NCI-H1105 (cell line): ENCODE measurements at regions not wholly inside any gene's neighbourhood (a gene's known extent, or its start where the extent isn't known, plus 50 kb on each side); places are given as distances from the start of the nearest gene placed in this dataset.
"Not testable (repeated sequence)": the region's sequence is repeated elsewhere in the genome, so short reads cannot be mapped to it uniquely, and the experiment has no call there.

Source experiments
- DNase-seq: peaks from one replicate; lab custom pipeline; 2025; lab: John Stamatoyannopoulos, UW

- DNase-seq, result no peak
These were observed 625.6 kb downstream of the BCOR start for GRCh38 chrX:39472161-39472560.

GRCh38 chrX:39473812-39474211 lies 623.9 kb downstream of the BCOR start:
- no peak for DNase-seq

- DNase-seq, result no peak
These were observed 622.4 kb downstream of the BCOR start for GRCh38 chrX:39475372-39475771.

GRCh38 chrX:39476604-39477021 lies 621.1 kb downstream of the BCOR start:
- DNase-seq, result no peak

- DNase-seq, result no peak
These were observed 620.6 kb downstream of the BCOR start for GRCh38 chrX:39477031-39477761.

GRCh38 chrX:39477762-39478120 lies 620.0 kb downstream of the BCOR start:
- DNase-seq, result no peak

GRCh38 chrX:39479856-39480255 lies 617.9 kb downstream of the BCOR start:
- no peak for DNase-seq

GRCh38 chrX:39480963-39481362 lies 616.8 kb downstream of the BCOR start:
- no peak for DNase-seq

- DNase-seq, result no peak
These were observed 616.1 kb downstream of the BCOR start for GRCh38 chrX:39481621-39482020.

- DNase-seq, result no peak
These were observed 613.3 kb downstream of the BCOR start for GRCh38 chrX:39484159-39485068.

GRCh38 chrX:39487166-39487968 lies 610.4 kb downstream of the BCOR start:
- no peak for DNase-seq

- DNase-seq, result no peak
These were observed 609.8 kb downstream of the BCOR start for GRCh38 chrX:39487969-39488330.

- no peak for DNase-seq
These were observed 606.0 kb downstream of the BCOR start for GRCh38 chrX:39491548-39492297.

GRCh38 chrX:39492497-39493162 lies 605.1 kb downstream of the BCOR start:
- DNase-seq, result no peak

GRCh38 chrX:39493168-39493567 lies 604.6 kb downstream of the BCOR start:
- no peak for DNase-seq

GRCh38 chrX:39497117-39497516 lies 600.6 kb downstream of the BCOR start:
- DNase-seq, result not testable (repeated sequence)

- no peak for DNase-seq
These were observed 600.0 kb downstream of the BCOR start for GRCh38 chrX:39497702-39498265.

GRCh38 chrX:39499996-39500395 lies 597.8 kb downstream of the BCOR start:
- DNase-seq, result no peak

- no peak for DNase-seq
These were observed 595.9 kb downstream of the BCOR start for GRCh38 chrX:39501822-39502221.

- no peak for DNase-seq
These were observed 595.3 kb downstream of the BCOR start for GRCh38 chrX:39502486-39502885.

- DNase-seq, result no peak
These were observed 593.5 kb downstream of the BCOR start for GRCh38 chrX:39504227-39504626.
